ENCODE measurements at regions not wholly inside any gene's neighbourhood (a gene's known extent, or its start where the extent isn't known, plus 50 kb on each side); places are given as distances from the start of the nearest gene placed in this dataset.
"Not testable (repeated sequence)": the region's sequence is repeated elsewhere in the genome, so short reads cannot be mapped to it uniquely, and the experiment has no call there.

DNA sequence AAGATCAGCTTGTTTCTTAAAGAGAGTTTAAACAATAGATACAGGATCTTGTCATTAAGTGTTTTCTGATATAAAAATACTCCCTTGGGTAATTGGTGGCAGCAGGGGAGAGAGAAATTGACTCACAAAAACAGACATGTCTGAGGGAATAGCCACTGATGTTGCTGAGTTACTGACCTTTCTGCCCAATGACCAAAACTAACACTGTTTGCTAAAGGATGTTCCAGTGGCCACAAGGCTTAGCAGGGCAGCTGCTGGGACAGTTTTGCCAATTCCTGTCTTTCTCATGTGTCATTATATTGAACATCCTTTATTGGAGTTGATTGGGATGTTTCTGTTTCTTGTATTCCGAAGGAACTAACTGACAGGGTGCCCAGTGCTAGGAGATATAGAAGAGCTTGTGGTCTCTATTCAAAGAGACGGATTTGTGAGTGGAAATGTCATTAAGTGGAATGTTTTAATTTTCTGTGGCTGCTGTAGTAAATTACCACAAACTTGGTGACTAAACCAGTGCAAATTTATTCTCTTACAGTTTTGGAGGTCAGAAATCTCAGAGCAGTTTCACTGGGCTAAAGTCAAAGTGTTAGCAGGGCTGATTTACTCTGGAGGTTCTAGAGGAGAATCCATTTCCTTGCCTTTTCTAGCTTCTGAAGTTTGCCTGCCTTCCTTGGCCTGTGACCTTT, 124.8 kb upstream of the RMDN2 start:
- CTCF ChIA-PET, result interaction anchor here (0.8 to 1.4 kb wide), 3 partner anchors 35 to 386 kb away, joined by 3 to 4 read pairs (median 4); no protein-coding TSS in a partner anchor
- H3K36me3 Mint-ChIP-seq (ENCODE audit: low read depth), result no peaks in the 10 kb centered on the region

DNA sequence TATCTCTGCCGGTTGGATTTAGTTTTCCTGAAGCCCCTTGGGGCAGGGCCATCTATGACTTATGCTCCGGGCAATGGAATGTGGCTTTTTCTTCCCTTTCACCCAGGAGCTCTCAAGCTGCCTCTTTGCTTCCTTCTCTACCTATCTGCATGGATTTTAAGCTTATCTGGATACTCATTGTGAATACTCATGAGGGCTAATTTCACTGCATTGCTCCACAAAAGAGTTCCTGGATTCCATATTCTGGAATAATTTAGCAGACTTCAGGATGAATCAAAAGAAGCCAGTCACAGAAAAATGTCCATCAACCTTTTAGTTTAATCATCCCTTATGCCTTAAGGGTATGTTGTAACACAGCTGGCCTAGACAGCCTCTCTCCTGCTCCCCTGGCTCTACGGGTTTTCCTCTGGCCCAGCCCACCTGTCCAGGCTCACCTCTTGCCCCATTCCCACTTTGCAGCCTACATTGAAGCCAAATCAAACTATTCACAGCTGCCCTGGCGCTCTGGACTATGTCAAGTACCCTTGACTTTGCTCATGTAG, 122.8 kb upstream of the RMDN2 start:
- H3K9me3 Mint-ChIP-seq, result peaks cover 2% of the 10 kb centered on the region
- H3K36me3 Mint-ChIP-seq (ENCODE audit: low read depth), result no peaks in the 10 kb centered on the region
- H3K4me3 Mint-ChIP-seq, result no peak overlapping the region
- no peaks in the 10 kb centered on the region for H3K27me3 Mint-ChIP-seq (ENCODE audit: low read depth)
- no peak for DNase-seq
- no peaks in the 10 kb centered on the region for H3K4me1 Mint-ChIP-seq (ENCODE audit: low read depth)
- no peak overlapping the region for H3K27ac Mint-ChIP-seq
- intact Hi-C loops (cut with micrococcal nuclease), result no loop called here
- CTCF ChIA-PET, result interaction anchor here (0.6 kb wide), 1 partner anchor 158 kb away, joined by 3 read pairs; no protein-coding TSS in a partner anchor

More for the DNA sequence above, 124.8 kb upstream of the RMDN2 start:
- H3K27ac Mint-ChIP-seq, result no peak overlapping the region
- H3K4me1 Mint-ChIP-seq (ENCODE audit: low read depth), result no peaks in the 10 kb centered on the region
- H3K27me3 Mint-ChIP-seq (ENCODE audit: low read depth), result no peaks in the 10 kb centered on the region
- no peak overlapping the region for H3K4me3 Mint-ChIP-seq
- peaks cover 2% of the 10 kb centered on the region for H3K9me3 Mint-ChIP-seq
- DNase-seq, result no peak
- intact Hi-C loops (cut with micrococcal nuclease), result no loop called here

GRCh38 chr2:37802899-37803379, 122.1 kb upstream of the RMDN2 start:
- no peaks in the 10 kb centered on the region for H3K27me3 Mint-ChIP-seq (ENCODE audit: low read depth)
- no peak overlapping the region for H3K27ac Mint-ChIP-seq
- no peaks in the 10 kb centered on the region for H3K4me1 Mint-ChIP-seq (ENCODE audit: low read depth)
- H3K36me3 Mint-ChIP-seq (ENCODE audit: low read depth), result no peaks in the 10 kb centered on the region
- peaks cover 2% of the 10 kb centered on the region for H3K9me3 Mint-ChIP-seq
- no peak overlapping the region for H3K4me3 Mint-ChIP-seq
- CTCF ChIA-PET, result no interaction called here
- intact Hi-C loops (cut with micrococcal nuclease), result no loop called here
- no peak for DNase-seq

GRCh38 chr2:37806004-37806403, 119.1 kb upstream of the RMDN2 start:
- DNase-seq; H3K36me3 Mint-ChIP-seq (ENCODE audit: low read depth); H3K27ac Mint-ChIP-seq; H3K4me3 Mint-ChIP-seq; CTCF ChIA-PET; intact Hi-C loops (cut with micrococcal nuclease); H3K27me3 Mint-ChIP-seq (ENCODE audit: low read depth); H3K9me3 Mint-ChIP-seq; H3K4me1 Mint-ChIP-seq (ENCODE audit: low read depth): not testable (repeated sequence)

GRCh38 chr2:37809525-37809924, 115.6 kb upstream of the RMDN2 start:
- Mint-ChIP-seq H3K27me3 (ENCODE audit: low read depth) (peaks cover 2% of the 10 kb centered on the region), H3K36me3 (ENCODE audit: low read depth) (no peaks in the 10 kb centered on the region), H3K4me1 (ENCODE audit: low read depth) (peaks cover 6% of the 10 kb centered on the region), H3K9me3 (peaks cover 2% of the 10 kb centered on the region), H3K4me3 (no peak overlapping the region), H3K27ac (no peak overlapping the region)
- intact Hi-C loops (cut with micrococcal nuclease), result loop anchor here (1.0 kb wide), 1 partner anchor 395 kb away; no protein-coding TSS in a partner anchor
- CTCF ChIA-PET, result no interaction called here
- peak; percentile 29 for DNase-seq

DNA sequence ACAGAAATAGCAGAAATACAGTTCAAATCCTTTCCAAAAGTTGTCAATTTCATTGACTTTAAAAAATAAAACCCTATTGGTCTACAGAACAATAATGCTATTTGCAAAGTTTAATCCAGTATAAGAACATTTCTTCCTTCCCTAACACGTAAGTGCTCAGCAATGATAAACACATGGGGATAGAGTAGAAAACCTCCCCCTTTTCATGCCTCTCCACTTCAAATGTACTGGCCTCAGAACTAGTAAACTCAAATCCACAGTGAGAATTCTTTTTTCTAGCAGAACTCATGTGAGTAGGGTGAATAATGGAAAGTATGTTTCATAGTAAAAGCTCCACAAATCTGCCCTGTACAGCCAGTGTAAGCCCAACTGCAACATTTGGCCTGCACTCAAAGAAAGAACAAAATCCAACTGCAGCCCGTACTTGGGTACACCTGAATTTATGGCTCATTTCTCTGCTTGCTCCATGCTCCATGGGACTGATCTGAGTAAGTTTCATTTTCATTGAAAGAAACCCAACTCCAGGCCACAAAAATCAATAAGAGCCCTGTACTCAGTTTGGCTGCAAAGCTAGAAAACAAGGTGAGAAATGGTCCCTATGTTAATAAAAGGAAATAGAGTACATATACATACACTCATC, 115.0 kb upstream of the RMDN2 start:
- intact Hi-C loops (cut with micrococcal nuclease), result loop anchor here (1.0 kb wide), 1 partner anchor 396 kb away; no protein-coding TSS in a partner anchor
- DNase-seq, result no peak
- Mint-ChIP-seq H3K27me3 (ENCODE audit: low read depth) (peaks cover 2% of the 10 kb centered on the region), H3K9me3 (no peaks in the 10 kb centered on the region), H3K36me3 (ENCODE audit: low read depth) (no peaks in the 10 kb centered on the region), H3K4me1 (ENCODE audit: low read depth) (peaks cover 6% of the 10 kb centered on the region), H3K27ac (no peak overlapping the region), H3K4me3 (no peak overlapping the region)
- CTCF ChIA-PET, result no interaction called here

GRCh38 chr2:37812414-37812813, 112.7 kb upstream of the RMDN2 start:
- intact Hi-C loops (cut with micrococcal nuclease), result no loop called here
- Mint-ChIP-seq H3K4me1 (ENCODE audit: low read depth) (peaks cover 6% of the 10 kb centered on the region), H3K27me3 (ENCODE audit: low read depth) (peaks cover 2% of the 10 kb centered on the region), H3K9me3 (no peaks in the 10 kb centered on the region), H3K27ac (no peak overlapping the region), H3K36me3 (ENCODE audit: low read depth) (no peaks in the 10 kb centered on the region), H3K4me3 (no peak overlapping the region)
- CTCF ChIA-PET, result no interaction called here
- DNase-seq, result no peak

- CTCF ChIA-PET, result no interaction called here
- H3K9me3 Mint-ChIP-seq, result no peaks in the 10 kb centered on the region
- no peak for DNase-seq
- no peaks in the 10 kb centered on the region for H3K36me3 Mint-ChIP-seq (ENCODE audit: low read depth)
- peaks cover 2% of the 10 kb centered on the region for H3K27me3 Mint-ChIP-seq (ENCODE audit: low read depth)
- H3K4me1 Mint-ChIP-seq (ENCODE audit: low read depth), result peaks cover 6% of the 10 kb centered on the region
- no peak overlapping the region for H3K4me3 Mint-ChIP-seq
- intact Hi-C loops (cut with micrococcal nuclease), result no loop called here
- no peak overlapping the region for H3K27ac Mint-ChIP-seq
Observed at GRCh38 chr2:37812941-37813730, 112.0 kb upstream of the RMDN2 start.

GRCh38 chr2:37816036-37816435, 109.1 kb upstream of the RMDN2 start:
- H3K27ac Mint-ChIP-seq, result no peak overlapping the region
- no peaks in the 10 kb centered on the region for H3K9me3 Mint-ChIP-seq
- CTCF ChIA-PET, result no interaction called here
- intact Hi-C loops (cut with micrococcal nuclease), result no loop called here
- H3K4me1 Mint-ChIP-seq (ENCODE audit: low read depth), result no peaks in the 10 kb centered on the region
- no peak for DNase-seq
- H3K27me3 Mint-ChIP-seq (ENCODE audit: low read depth), result no peaks in the 10 kb centered on the region
- no peak overlapping the region for H3K4me3 Mint-ChIP-seq
- no peaks in the 10 kb centered on the region for H3K36me3 Mint-ChIP-seq (ENCODE audit: low read depth)

GRCh38 chr2:37816686-37817085, 108.4 kb upstream of the RMDN2 start:
- CTCF ChIA-PET, result no interaction called here

DNA sequence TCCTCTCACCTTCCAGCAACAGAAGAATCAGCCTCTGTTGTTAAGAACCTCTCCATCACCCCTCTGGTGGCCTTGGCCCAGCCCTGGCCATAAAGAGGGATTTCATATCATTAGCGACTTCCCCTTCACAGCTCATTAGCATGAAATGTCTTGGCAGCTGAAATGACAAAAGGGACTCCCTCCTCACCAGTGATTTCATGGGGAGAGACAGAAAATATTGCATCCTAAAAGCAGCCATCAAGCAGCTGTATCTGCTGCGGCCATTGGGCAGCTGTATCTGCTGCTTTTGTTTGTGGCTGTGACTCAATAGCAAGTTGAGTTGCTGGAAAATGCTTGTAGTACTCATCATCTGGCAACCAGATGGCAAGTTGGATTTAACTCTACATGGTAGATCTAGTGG, 105.9 kb upstream of the RMDN2 start:
- Mint-ChIP-seq H3K9me3 (no peaks in the 10 kb centered on the region), H3K4me1 (ENCODE audit: low read depth) (peaks cover 3% of the 10 kb centered on the region), H3K36me3 (ENCODE audit: low read depth) (no peaks in the 10 kb centered on the region), H3K27ac (no peak overlapping the region), H3K4me3 (no peak overlapping the region), H3K27me3 (ENCODE audit: low read depth) (no peaks in the 10 kb centered on the region)
- DNase-seq, result no peak
- intact Hi-C loops (cut with micrococcal nuclease), result no loop called here
- CTCF ChIA-PET, result interaction anchor here (1.5 kb wide), 1 partner anchor 13 kb away, joined by 7 read pairs; no protein-coding TSS in a partner anchor

More at GRCh38 chr2:37816686-37817085, 108.4 kb upstream of the RMDN2 start:
- H3K36me3 Mint-ChIP-seq (ENCODE audit: low read depth), result no peaks in the 10 kb centered on the region
- H3K27me3 Mint-ChIP-seq (ENCODE audit: low read depth), result no peaks in the 10 kb centered on the region
- no peak overlapping the region for H3K27ac Mint-ChIP-seq
- no peaks in the 10 kb centered on the region for H3K9me3 Mint-ChIP-seq
- intact Hi-C loops (cut with micrococcal nuclease), result no loop called here
- H3K4me3 Mint-ChIP-seq, result no peak overlapping the region
- DNase-seq, result no peak
- no peaks in the 10 kb centered on the region for H3K4me1 Mint-ChIP-seq (ENCODE audit: low read depth)

DNA sequence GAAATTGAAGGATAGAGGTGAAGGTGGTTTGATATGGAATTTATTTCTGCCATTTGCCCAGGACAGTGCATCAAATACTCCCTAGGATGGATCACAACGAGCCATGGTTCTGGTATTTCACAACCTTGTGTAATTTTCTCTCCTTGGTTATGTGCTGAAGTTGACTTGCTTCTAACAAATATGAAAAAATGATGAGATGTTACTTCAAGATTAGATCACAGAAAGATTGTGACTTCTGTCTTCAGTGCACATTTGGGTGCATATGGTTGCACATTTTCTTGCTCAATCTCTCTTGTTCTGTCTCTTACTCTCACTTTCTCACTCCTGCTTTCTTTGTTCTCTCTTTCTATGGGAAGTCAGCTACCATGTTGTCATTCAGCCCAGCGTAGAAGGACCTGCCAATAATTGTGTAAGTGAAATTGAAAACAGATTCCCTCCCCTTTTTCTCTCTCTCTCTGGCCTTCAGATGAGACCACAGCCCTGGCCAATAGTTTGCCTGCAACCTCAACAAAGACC, 104.6 kb upstream of the RMDN2 start:
- no peaks in the 10 kb centered on the region for H3K9me3 Mint-ChIP-seq
- peaks cover 3% of the 10 kb centered on the region for H3K4me1 Mint-ChIP-seq (ENCODE audit: low read depth)
- DNase-seq, result no peak
- intact Hi-C loops (cut with micrococcal nuclease), result no loop called here
- no peaks in the 10 kb centered on the region for H3K27me3 Mint-ChIP-seq (ENCODE audit: low read depth)
- CTCF ChIA-PET, result no interaction called here
- no peak overlapping the region for H3K4me3 Mint-ChIP-seq
- H3K27ac Mint-ChIP-seq, result no peak overlapping the region
- no peaks in the 10 kb centered on the region for H3K36me3 Mint-ChIP-seq (ENCODE audit: low read depth)

Data from activated naive CD4-positive, alpha-beta T cell treated with anti-CD3 and anti-CD28 coated beads for 36 hours (primary cell).